ENCODE measurements at regions not wholly inside any gene's neighbourhood (a gene's known extent, or its start where the extent isn't known, plus 50 kb on each side); places are given as distances from the start of the nearest gene placed in this dataset.

- no peak for DNase-seq
- Mint-ChIP-seq H3K27ac (ENCODE audit: unreplicated experiment) (no peak overlapping the region), H3K27me3 (ENCODE audit: unreplicated experiment) (peaks cover 3% of the 10 kb centered on the region), H3K9me3 (ENCODE audit: unreplicated experiment) (no peaks in the 10 kb centered on the region), H3K36me3 (ENCODE audit: unreplicated experiment) (no peaks in the 10 kb centered on the region), H3K4me3 (ENCODE audit: unreplicated experiment) (no peak overlapping the region), H3K4me1 (ENCODE audit: low read depth, unreplicated experiment) (no peaks in the 10 kb centered on the region)
- TF ChIP-seq CTCF (IDR thresholded peaks at IDR 0.05; ENCODE audit: partially characterized antibody, unreplicated experiment) = no peak
Measured at GRCh38 chr2:176542476-176542875, 273.2 kb downstream of the MTX2 start.

GRCh38 chr2:176544557-176544956 is 275.3 kb downstream of the MTX2 start:
- Mint-ChIP-seq H3K4me3 (ENCODE audit: unreplicated experiment) (no peak overlapping the region), H3K9me3 (ENCODE audit: unreplicated experiment) (no peaks in the 10 kb centered on the region), H3K27ac (ENCODE audit: unreplicated experiment) (no peak overlapping the region), H3K36me3 (ENCODE audit: unreplicated experiment) (no peaks in the 10 kb centered on the region), H3K4me1 (ENCODE audit: low read depth, unreplicated experiment) (no peaks in the 10 kb centered on the region), H3K27me3 (ENCODE audit: unreplicated experiment) (peaks cover 3% of the 10 kb centered on the region)
- no peak for TF ChIP-seq CTCF (IDR thresholded peaks at IDR 0.05; ENCODE audit: partially characterized antibody, unreplicated experiment)
- no peak for DNase-seq

GRCh38 chr2:176544991-176545956 is 276.0 kb downstream of the MTX2 start:
- H3K4me1 Mint-ChIP-seq (ENCODE audit: low read depth, unreplicated experiment) = no peaks in the 10 kb centered on the region
- no peak for DNase-seq
- peaks cover 1% of the 10 kb centered on the region for H3K27me3 Mint-ChIP-seq (ENCODE audit: unreplicated experiment)
- H3K4me3 Mint-ChIP-seq (ENCODE audit: unreplicated experiment) = no peak overlapping the region
- no peak for TF ChIP-seq CTCF (IDR thresholded peaks at IDR 0.05; ENCODE audit: partially characterized antibody, unreplicated experiment)
- no peaks in the 10 kb centered on the region for H3K36me3 Mint-ChIP-seq (ENCODE audit: unreplicated experiment)
- H3K27ac Mint-ChIP-seq (ENCODE audit: unreplicated experiment) = no peak overlapping the region
- no peaks in the 10 kb centered on the region for H3K9me3 Mint-ChIP-seq (ENCODE audit: unreplicated experiment)

GRCh38 chr2:176546550-176546949 is 277.3 kb downstream of the MTX2 start:
- Mint-ChIP-seq H3K27ac (ENCODE audit: unreplicated experiment) (no peak overlapping the region), H3K4me3 (ENCODE audit: unreplicated experiment) (no peak overlapping the region), H3K4me1 (ENCODE audit: low read depth, unreplicated experiment) (no peaks in the 10 kb centered on the region), H3K27me3 (ENCODE audit: unreplicated experiment) (peaks cover 1% of the 10 kb centered on the region), H3K36me3 (ENCODE audit: unreplicated experiment) (no peaks in the 10 kb centered on the region), H3K9me3 (ENCODE audit: unreplicated experiment) (no peaks in the 10 kb centered on the region)
- no peak for TF ChIP-seq CTCF (IDR thresholded peaks at IDR 0.05; ENCODE audit: partially characterized antibody, unreplicated experiment)
- no peak for DNase-seq

- H3K27me3 Mint-ChIP-seq (ENCODE audit: unreplicated experiment) = no peaks in the 10 kb centered on the region
- TF ChIP-seq CTCF (IDR thresholded peaks at IDR 0.05; ENCODE audit: partially characterized antibody, unreplicated experiment) = no peak
- H3K9me3 Mint-ChIP-seq (ENCODE audit: unreplicated experiment) = no peaks in the 10 kb centered on the region
- no peak overlapping the region for H3K4me3 Mint-ChIP-seq (ENCODE audit: unreplicated experiment)
- no peak overlapping the region for H3K27ac Mint-ChIP-seq (ENCODE audit: unreplicated experiment)
- DNase-seq = no peak
- peaks cover 5% of the 10 kb centered on the region for H3K4me1 Mint-ChIP-seq (ENCODE audit: low read depth, unreplicated experiment)
- no peaks in the 10 kb centered on the region for H3K36me3 Mint-ChIP-seq (ENCODE audit: unreplicated experiment)
Measured at GRCh38 chr2:176552501-176553135, 283.4 kb downstream of the MTX2 start.
